ENCODE measurements at regions not wholly inside any gene's neighbourhood (a gene's known extent, or its start where the extent isn't known, plus 50 kb on each side); places are given as distances from the start of the nearest gene placed in this dataset.

DNA sequence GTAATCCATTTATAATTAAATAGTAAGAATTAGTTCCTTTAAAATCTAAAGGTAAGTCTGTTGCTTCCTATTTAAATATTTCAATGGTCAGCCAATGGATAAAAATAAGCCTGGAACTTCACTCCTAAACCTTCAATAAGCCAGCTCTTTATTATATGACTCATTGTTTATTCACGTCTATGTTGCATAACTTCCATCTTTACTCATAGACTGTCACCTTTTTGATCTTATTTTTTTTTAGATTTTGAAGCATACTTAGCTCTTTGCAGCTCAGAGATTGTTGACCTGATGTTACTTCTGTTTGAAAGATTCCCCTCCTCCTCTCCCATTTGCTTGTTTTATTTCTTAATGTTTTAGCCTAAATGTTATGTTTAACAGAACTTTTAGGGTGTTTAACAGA lies 1571.2 kb upstream of the RAG2 start:
- no peak overlapping the region for H3K4me3 ChIP-seq (ENCODE audit: low read depth, low read length, poor library complexity, severe bottlenecking)
- no peaks in the 10 kb centered on the region for H3K9me2 ChIP-seq (ENCODE audit: insufficient read depth, low read length)
- H4K20me1 ChIP-seq (ENCODE audit: insufficient read depth, low read length), result no peaks in the 10 kb centered on the region
- H3K27ac ChIP-seq (ENCODE audit: low read depth, low read length, poor library complexity, severe bottlenecking), result no peak overlapping the region
- H3K4me1 ChIP-seq (ENCODE audit: insufficient read depth, low read length, poor library complexity, severe bottlenecking), result no peaks in the 10 kb centered on the region
- POLR2A ChIA-PET, result interaction anchor here (0.6 to 0.7 kb wide), 2 partner anchors 85 to 141 kb away, joined by 3 read pairs; no protein-coding TSS in a partner anchor
- H3K36me3 ChIP-seq (ENCODE audit: insufficient read depth, low read length), result no peaks in the 10 kb centered on the region
- H3K79me2 ChIP-seq (ENCODE audit: insufficient read depth, low read depth, low read length), result no peaks in the 10 kb centered on the region
- no peak overlapping the region for H3K4me2 ChIP-seq (ENCODE audit: low read length)
- no peaks in the 10 kb centered on the region for H3K9me3 ChIP-seq (ENCODE audit: low read length)
- CTCF ChIA-PET (ENCODE audit: unreplicated experiment), result no interaction called here
- no peak for DNase-seq (ENCODE audit: low spot score)
- no peak for TF ChIP-seq EZH2phosphoT487 (IDR thresholded peaks at IDR 0.05; ENCODE audit: borderline replicate concordance, low read depth, low read length)
- TF ChIP-seq, protein P1, sequence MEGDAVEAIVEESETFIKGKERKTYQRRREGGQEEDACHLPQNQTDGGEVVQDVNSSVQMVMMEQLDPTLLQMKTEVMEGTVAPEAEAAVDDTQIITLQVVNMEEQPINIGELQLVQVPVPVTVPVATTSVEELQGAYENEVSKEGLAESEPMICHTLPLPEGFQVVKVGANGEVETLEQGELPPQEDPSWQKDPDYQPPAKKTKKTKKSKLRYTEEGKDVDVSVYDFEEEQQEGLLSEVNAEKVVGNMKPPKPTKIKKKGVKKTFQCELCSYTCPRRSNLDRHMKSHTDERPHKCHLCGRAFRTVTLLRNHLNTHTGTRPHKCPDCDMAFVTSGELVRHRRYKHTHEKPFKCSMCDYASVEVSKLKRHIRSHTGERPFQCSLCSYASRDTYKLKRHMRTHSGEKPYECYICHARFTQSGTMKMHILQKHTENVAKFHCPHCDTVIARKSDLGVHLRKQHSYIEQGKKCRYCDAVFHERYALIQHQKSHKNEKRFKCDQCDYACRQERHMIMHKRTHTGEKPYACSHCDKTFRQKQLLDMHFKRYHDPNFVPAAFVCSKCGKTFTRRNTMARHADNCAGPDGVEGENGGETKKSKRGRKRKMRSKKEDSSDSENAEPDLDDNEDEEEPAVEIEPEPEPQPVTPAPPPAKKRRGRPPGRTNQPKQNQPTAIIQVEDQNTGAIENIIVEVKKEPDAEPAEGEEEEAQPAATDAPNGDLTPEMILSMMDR (conservative IDR thresholded peaks at IDR 0.05; ENCODE audit: low read length), result no peak
- no TSS peak for BruUV-seq (replicated peaks)
- intact Hi-C loops (cut with micrococcal nuclease; ENCODE audit: unreplicated experiment), result no loop called here
- H2AFZ ChIP-seq (ENCODE audit: low read length), result no peak overlapping the region

DNA sequence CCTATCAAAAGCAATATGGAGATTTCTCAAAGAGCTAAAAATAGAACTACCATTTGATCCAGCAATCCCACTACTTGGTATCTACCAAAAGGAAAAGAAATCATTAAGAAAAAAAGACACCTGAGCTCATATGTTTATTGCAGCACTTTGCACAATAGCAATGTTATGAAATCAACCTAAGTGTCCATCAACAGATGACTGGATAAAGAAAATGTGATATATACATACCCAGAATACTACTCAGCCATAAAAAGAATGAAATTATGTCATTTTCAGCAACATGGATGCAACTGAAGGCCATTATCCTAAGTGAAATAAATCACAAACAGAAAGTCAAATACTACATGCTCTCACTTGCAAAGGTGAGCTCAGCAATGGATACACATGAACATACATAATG lies 1565.5 kb upstream of the RAG2 start:
- CTCF ChIA-PET (ENCODE audit: unreplicated experiment), result no interaction called here

DNA sequence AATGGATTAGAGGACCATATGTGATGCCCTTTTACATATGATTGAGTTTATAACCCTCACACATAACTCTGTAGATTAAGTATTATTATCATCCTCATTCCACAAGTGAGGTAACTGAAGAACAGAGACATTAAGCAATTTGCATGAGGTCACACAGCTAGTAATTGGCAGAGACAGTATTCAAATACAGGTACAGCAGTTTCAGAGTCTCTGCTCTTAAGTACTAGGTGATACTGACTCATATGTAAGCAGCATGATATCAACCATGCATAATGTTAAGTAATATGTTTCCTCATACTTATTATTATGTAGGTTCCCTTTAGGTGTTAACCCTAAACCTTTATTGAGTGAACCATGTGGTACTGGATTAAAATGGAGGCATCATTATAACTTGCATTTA lies 1562.4 kb upstream of the RAG2 start:
- no peak overlapping the region for H3K27ac ChIP-seq (ENCODE audit: low read depth, low read length, poor library complexity, severe bottlenecking)
- intact Hi-C loops (cut with micrococcal nuclease; ENCODE audit: unreplicated experiment), result no loop called here
- H3K4me2 ChIP-seq (ENCODE audit: low read length), result no peak overlapping the region
- ChIA-PET CTCF (ENCODE audit: unreplicated experiment) (no interaction called here), POLR2A (no interaction called here)
- H3K79me2 ChIP-seq (ENCODE audit: insufficient read depth, low read depth, low read length), result no peaks in the 10 kb centered on the region
- no peaks in the 10 kb centered on the region for H3K4me1 ChIP-seq (ENCODE audit: insufficient read depth, low read length, poor library complexity, severe bottlenecking)
- no peak overlapping the region for H3K4me3 ChIP-seq (ENCODE audit: low read depth, low read length, poor library complexity, severe bottlenecking)
- no peak overlapping the region for H2AFZ ChIP-seq (ENCODE audit: low read length)
- H3K9me3 ChIP-seq (ENCODE audit: low read length), result peaks cover 9% of the 10 kb centered on the region; the same call in 1 of the 2 replicates
- BruUV-seq (replicated peaks), result no TSS peak
- H3K9me2 ChIP-seq (ENCODE audit: insufficient read depth, low read length), result no peaks in the 10 kb centered on the region
- H4K20me1 ChIP-seq (ENCODE audit: insufficient read depth, low read length), result no peaks in the 10 kb centered on the region
- no peaks in the 10 kb centered on the region for H3K36me3 ChIP-seq (ENCODE audit: insufficient read depth, low read length)
- no peak for DNase-seq (ENCODE audit: low spot score)
- no peak for TF ChIP-seq EZH2phosphoT487 (IDR thresholded peaks at IDR 0.05; ENCODE audit: borderline replicate concordance, low read depth, low read length)
- TF ChIP-seq, protein P1 (conservative IDR thresholded peaks at IDR 0.05; ENCODE audit: low read length), result no peak

More for the DNA sequence above, 1565.5 kb upstream of the RAG2 start:
- DNase-seq (ENCODE audit: low spot score), result no peak
- Histone ChIP-seq H3K79me2 (ENCODE audit: insufficient read depth, low read depth, low read length) (no peaks in the 10 kb centered on the region), H3K4me3 (ENCODE audit: low read depth, low read length, poor library complexity, severe bottlenecking) (no peak overlapping the region), H3K4me1 (ENCODE audit: insufficient read depth, low read length, poor library complexity, severe bottlenecking) (no peaks in the 10 kb centered on the region), H3K27ac (ENCODE audit: low read depth, low read length, poor library complexity, severe bottlenecking) (no peak overlapping the region), H3K4me2 (ENCODE audit: low read length) (no peak overlapping the region), H2AFZ (ENCODE audit: low read length) (no peak overlapping the region), H3K9me3 (ENCODE audit: low read length) (no peaks in the 10 kb centered on the region), H3K36me3 (ENCODE audit: insufficient read depth, low read length) (no peaks in the 10 kb centered on the region), H4K20me1 (ENCODE audit: insufficient read depth, low read length) (no peaks in the 10 kb centered on the region), H3K9me2 (ENCODE audit: insufficient read depth, low read length) (no peaks in the 10 kb centered on the region)
- no TSS peak for BruUV-seq (replicated peaks)
- intact Hi-C loops (cut with micrococcal nuclease; ENCODE audit: unreplicated experiment), result no loop called here
- POLR2A ChIA-PET, result no interaction called here
- TF ChIP-seq, protein P1 (conservative IDR thresholded peaks at IDR 0.05; ENCODE audit: low read length), result no peak
- TF ChIP-seq EZH2phosphoT487 (IDR thresholded peaks at IDR 0.05; ENCODE audit: borderline replicate concordance, low read depth, low read length), result no peak

Measured in OCI-LY7 (cell line).